GM19023 (cell line): ENCODE measurements at regions not wholly inside any gene's neighbourhood (a gene's known extent, or its start where the extent isn't known, plus 50 kb on each side); places are given as distances from the start of the nearest gene placed in this dataset.
"Not testable (repeated sequence)": the region's sequence is repeated elsewhere in the genome, so short reads cannot be mapped to it uniquely, and the experiment has no call there.

Source experiments
- ATAC-seq: cut with Tn5 transposase; IDR thresholded peaks from one replicate; pipeline ENCODE4 v1.9.1; 2021; ENCODE audit warnings: mild to moderate bottlenecking, moderate library complexity; ENCODE audit not compliant: unreplicated experiment

- ATAC-seq, result no peak
Observed at GRCh38 chr12:89289720-89290119, 62.6 kb downstream of the DUSP6 start.

GRCh38 chr12:89288959-89289358, 63.3 kb downstream of the DUSP6 start:
- ATAC-seq, result no peak

DNA sequence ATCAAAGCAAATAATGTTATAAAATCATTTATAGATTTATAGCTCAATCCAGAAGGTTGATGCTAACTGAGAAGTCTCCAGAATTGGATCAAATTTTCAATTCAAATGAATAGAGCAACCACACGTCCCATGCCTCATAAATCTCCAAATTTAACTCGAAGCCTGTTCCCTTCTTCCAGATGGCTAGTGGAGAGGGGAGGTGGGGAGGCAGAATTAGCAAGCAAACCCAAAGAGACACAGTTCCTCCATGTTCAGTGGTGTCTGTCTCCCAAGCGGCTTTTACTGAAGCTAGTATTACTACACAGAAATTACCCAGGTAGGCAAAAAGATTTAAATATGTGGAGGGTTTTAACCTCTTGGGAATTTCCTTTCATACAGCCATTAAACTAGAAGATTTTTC, 65.8 kb downstream of the DUSP6 start:
- no peak for ATAC-seq

DNA sequence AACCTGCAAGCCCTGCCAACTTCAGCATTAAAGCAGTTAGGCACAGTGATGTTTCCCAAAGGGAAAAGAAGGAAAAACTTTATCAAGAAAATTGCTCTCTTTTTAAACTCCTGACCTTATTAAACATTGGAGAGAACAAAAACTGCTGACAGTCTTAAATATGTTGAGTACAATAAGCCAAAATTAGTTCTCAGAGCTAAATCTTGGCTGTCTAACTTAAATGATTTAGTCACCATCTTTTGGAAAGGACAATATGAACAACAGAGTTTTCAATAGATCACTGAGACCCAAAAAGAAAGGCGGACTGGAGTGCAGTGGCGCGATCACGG, 70.8 kb downstream of the DUSP6 start:
- no peak for ATAC-seq

- no peak for ATAC-seq
Observed at GRCh38 chr12:89280833-89281538, 71.3 kb downstream of the DUSP6 start.

DNA sequence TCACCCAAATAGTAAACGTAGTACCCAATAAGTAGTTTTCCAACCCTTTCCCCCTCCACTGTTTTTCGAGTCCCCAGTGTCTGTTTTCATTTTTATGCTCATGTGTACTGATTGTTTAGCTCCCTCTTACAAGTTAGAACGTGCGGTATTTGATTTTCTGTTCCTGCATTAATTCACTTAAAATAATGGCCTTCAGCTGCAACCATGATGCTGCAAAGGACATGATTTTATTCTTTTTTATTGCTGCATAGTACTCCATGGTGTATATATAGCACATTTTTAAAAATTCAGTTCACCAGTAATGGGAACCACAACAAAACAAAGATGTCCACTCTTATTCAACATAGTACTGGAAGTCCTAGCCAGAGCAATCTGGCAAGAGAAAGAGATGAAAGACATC, 72.8 kb downstream of the DUSP6 start:
- ATAC-seq, result no peak

GRCh38 chr12:89278862-89279261, 73.4 kb downstream of the DUSP6 start:
- ATAC-seq, result no peak

DNA sequence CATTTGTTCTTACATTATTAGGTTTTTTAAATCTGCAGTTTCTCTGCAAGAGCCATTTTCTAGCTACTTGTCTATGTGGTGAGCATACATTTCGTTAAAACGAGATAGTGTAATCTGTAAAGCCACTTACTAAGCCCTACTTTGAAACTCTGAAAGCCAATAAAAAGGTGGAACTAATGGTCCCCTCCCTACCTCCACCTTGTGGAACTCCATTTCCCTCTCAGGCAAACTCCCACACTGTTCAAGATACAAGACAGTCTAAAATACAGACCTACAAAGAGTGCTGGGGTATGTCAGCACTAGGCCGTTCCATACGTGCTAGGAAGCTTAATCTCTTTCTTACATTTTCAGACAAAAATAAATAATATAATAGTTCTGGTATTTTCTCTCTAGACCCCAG, 74.1 kb downstream of the DUSP6 start:
- no peak for ATAC-seq

GRCh38 chr12:89276860-89277259, 75.4 kb downstream of the DUSP6 start:
- no peak for ATAC-seq

- no peak for ATAC-seq
Observed at GRCh38 chr12:89273525-89273924, 78.8 kb downstream of the DUSP6 start.

DNA sequence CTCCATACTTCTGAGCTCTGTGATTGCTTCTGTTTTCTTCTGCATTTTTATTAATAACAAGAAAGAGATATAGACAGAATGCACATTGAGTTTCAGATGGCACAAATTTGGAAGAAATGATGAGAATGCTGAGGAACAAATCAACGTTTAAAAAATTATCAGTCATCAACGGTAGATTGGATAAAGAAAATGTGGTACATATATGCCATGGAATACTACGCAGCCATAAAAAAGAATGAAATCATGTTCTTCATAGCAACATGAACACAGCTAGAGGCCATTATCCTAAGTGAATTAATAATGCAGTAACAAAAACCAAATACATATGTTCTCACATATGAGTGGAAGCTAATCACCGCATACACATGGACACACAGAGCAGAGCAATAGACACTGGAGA, 81.8 kb downstream of the DUSP6 start:
- ATAC-seq, result no peak

- no peak for ATAC-seq
Observed at GRCh38 chr12:89269174-89269573, 83.1 kb downstream of the DUSP6 start.

DNA sequence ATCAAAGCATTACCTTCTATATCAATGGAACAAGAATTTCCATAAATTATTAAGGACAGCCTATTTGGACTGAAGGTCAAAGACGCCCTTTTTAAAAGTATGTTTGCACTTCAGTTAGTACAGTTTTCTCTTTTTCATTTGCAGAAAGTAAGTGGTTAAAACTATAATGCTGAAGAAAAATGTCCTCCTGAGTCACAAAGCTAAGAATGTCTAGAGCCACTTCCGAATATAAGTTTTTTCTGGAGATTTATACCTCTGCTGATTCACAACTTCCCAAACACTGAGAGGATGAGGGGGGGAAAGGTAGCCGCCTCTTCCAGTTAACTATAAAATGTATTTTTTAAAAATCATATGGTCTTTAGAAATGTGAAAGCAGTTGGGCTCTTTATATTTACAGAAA, 84.9 kb downstream of the DUSP6 start:
- ATAC-seq, result no peak

GRCh38 chr12:89266574-89267188, 85.6 kb downstream of the DUSP6 start:
- not testable (repeated sequence) for ATAC-seq

- ATAC-seq, result no peak
Observed at GRCh38 chr12:89264837-89265236, 87.5 kb downstream of the DUSP6 start.

DNA sequence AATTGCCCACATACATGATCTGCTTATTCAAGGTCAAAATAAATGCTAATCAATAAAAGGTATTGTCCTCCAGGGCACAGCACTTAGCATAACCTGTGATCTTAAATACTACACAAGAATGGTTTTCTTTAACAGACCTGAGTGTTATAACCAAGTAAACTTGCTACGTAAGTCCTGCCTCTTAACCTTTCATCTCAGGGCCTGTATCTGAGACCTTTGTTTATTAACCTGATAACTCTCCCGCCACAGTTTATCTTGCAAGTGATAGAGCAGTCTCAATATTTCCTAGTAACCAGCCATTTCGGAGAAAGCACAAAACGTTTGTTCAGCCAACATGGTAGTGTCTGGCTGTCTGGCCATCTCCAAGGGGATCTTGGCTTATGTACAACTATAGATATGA, 88.4 kb downstream of the DUSP6 start:
- ATAC-seq, result no peak

DNA sequence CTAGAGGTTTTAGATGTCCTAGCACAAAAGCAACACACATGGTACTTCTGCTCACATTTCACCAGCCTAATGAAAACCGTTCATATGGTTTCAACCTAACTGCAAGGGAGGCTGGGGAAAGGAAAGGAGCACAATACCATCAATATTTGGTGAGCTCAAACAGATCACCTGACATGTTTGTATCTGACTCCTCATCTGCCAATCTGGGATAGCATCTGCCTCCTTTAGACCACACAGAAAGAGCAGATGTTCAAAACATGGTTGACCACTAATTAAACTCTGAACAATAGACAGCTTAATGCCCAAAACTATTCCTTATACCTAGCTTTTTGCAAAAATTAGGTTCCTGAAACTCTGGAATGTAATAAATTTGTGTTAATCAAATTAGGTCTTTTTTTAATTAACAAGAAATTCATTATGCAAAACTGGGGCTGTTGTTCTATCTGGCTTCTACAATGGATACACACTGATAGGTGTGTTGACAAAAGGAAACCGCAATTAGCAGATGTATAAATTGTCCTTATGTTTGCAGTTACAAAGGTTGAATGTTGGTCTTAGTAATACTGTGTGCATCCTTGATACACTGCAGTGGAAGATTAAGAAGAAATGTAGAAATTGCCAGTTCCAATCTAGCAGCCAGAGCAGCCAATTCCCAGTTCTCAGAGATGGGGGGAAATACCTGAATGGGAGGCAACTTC, 89.3 kb downstream of the DUSP6 start:
- no peak for ATAC-seq

DNA sequence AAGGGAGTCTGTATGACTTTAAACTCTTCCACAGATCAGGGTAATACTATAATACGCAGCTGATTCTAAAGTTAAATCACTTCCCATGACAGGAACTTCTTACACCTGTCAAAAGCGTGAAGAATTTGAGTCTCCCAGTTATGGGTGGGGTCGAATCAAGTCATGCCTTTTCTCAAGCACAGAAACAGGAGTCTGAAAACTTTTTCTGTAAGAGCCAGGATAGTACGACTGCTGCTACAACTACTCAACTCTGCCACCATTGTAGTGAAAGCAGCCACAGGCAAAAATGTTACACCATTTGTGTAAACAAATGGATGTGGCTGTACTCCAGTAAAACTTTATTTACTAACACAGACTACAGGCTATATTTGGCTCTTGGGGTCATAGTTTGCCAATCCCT, 90.3 kb downstream of the DUSP6 start:
- no peak for ATAC-seq

GRCh38 chr12:89260841-89261637, 91.3 kb downstream of the DUSP6 start:
- no peak for ATAC-seq

- ATAC-seq, result no peak
Observed at GRCh38 chr12:89259821-89260220, 92.5 kb downstream of the DUSP6 start.

DNA sequence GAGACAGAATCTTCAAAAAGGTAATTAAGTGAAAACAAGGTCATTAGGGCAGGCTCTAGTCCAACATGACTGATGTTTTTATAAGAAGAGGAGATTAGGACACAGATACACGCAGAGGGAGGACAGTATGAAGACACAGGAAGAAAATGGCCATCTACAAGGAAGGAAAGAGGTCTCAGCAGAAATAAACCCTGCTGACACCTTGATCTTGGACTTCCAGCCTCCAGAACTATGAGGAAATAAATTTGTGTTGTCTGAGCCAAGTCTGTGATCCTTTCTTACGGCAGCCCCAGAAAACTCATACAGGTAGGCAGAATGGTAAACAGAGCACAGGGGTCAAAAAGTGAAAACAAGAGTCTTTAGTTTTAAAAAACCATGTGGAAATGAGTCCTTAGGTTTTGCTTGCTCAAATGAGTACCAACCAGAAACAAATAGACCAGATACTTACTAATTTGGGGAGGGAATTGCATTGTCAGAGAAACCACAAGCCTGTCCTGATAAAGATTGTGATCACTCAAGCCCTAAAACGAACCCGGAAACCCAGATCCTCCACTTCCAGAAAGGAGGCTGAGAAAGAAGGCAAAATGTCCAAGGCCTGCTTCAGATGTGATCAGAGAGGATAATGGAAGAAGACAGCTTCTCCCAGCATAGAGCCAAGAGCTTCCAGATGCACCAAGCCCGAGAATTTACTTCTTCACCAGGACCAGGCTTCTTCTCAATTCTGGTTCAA, 93.9 kb downstream of the DUSP6 start:
- ATAC-seq, result no peak
